ENCODE measurements at regions not wholly inside any gene's neighbourhood (a gene's known extent, or its start where the extent isn't known, plus 50 kb on each side); places are given as distances from the start of the nearest gene placed in this dataset. TPM values are rescaled to one million over a fixed set of nuclear protein-coding genes. Genes with fewer than 3 reads are reported as not detected.

- no peak for TF ChIP-seq CTCF (IDR thresholded peaks at IDR 0.05; ENCODE audit: low read depth, low read length)
- Histone ChIP-seq H3K4me3 (ENCODE audit: low read depth, low read length) (no peak overlapping the region), H3K27me3 (ENCODE audit: control insufficient read depth, insufficient read depth, low read length) (no peaks in the 10 kb centered on the region), H3K27ac (ENCODE audit: low read depth, low read length) (no peak overlapping the region), H3K9me3 (ENCODE audit: control insufficient read depth, insufficient read depth, low read length) (no peaks in the 10 kb centered on the region)
- ChIA-PET CTCF (no interaction called here), POLR2A (no interaction called here)
- DNase-seq (ENCODE audit: low read depth, low spot score), result no peak
Observed at GRCh38 chr21:27023186-27023585, 56.3 kb upstream of the ADAMTS5 start.

GRCh38 chr21:27021801-27022200 is 54.9 kb upstream of the ADAMTS5 start:
- Histone ChIP-seq H3K4me3 (ENCODE audit: low read depth, low read length) (no peak overlapping the region), H3K27ac (ENCODE audit: low read depth, low read length) (no peak overlapping the region), H3K27me3 (ENCODE audit: control insufficient read depth, insufficient read depth, low read length) (no peaks in the 10 kb centered on the region), H3K9me3 (ENCODE audit: control insufficient read depth, insufficient read depth, low read length) (no peaks in the 10 kb centered on the region)
- ChIA-PET POLR2A (no interaction called here), CTCF (no interaction called here)
- no peak for TF ChIP-seq CTCF (IDR thresholded peaks at IDR 0.05; ENCODE audit: low read depth, low read length)
- no peak for DNase-seq (ENCODE audit: low read depth, low spot score)

- no peak overlapping the region for H3K27ac ChIP-seq (ENCODE audit: low read depth, low read length)
- H3K4me3 ChIP-seq (ENCODE audit: low read depth, low read length), result no peak overlapping the region
- H3K27me3 ChIP-seq (ENCODE audit: control insufficient read depth, insufficient read depth, low read length), result no peaks in the 10 kb centered on the region
- no peak for TF ChIP-seq CTCF (IDR thresholded peaks at IDR 0.05; ENCODE audit: low read depth, low read length)
- no peaks in the 10 kb centered on the region for H3K9me3 ChIP-seq (ENCODE audit: control insufficient read depth, insufficient read depth, low read length)
- CTCF ChIA-PET, result interaction anchor here (1.2 kb wide), 1 partner anchor 309 kb away, joined by 3 read pairs; no protein-coding TSS in a partner anchor
- no peak for DNase-seq (ENCODE audit: low read depth, low spot score)
- POLR2A ChIA-PET, result no interaction called here
Observed at GRCh38 chr21:27021046-27021445, 54.2 kb upstream of the ADAMTS5 start.

- H3K4me3 ChIP-seq (ENCODE audit: low read depth, low read length), result no peak overlapping the region
- no peaks in the 10 kb centered on the region for H3K27me3 ChIP-seq (ENCODE audit: control insufficient read depth, insufficient read depth, low read length)
- no peak for TF ChIP-seq CTCF (IDR thresholded peaks at IDR 0.05; ENCODE audit: low read depth, low read length)
- H3K9me3 ChIP-seq (ENCODE audit: control insufficient read depth, insufficient read depth, low read length), result no peaks in the 10 kb centered on the region
- no peak overlapping the region for H3K27ac ChIP-seq (ENCODE audit: low read depth, low read length)
- ChIA-PET CTCF (no interaction called here), POLR2A (no interaction called here)
- no peak for DNase-seq (ENCODE audit: low read depth, low spot score)
Observed at GRCh38 chr21:27017246-27017645, 50.4 kb upstream of the ADAMTS5 start.

Small RNAs in the stretch of these regions (small RNA-seq; reads per million reads assigned to genes)
- not detected for gene NCSTNP1 (ENCODE audit: insufficient read length, low read depth)
- not detected for gene RF00026 (ENCODE audit: insufficient read length, low read depth)
